CD4-positive, alpha-beta T cell (primary cell): ENCODE measurements at regions not wholly inside any gene's neighbourhood (a gene's known extent, or its start where the extent isn't known, plus 50 kb on each side); places are given as distances from the start of the nearest gene placed in this dataset.

ENCODE experiments used
- ATAC-seq: fragments of 200-7000 bp; cut with Tn5 transposase; one replicate; pipeline ENCODE4 v1.10.0; 2022; ENCODE audit warnings: mild to moderate bottlenecking; ENCODE audit not compliant: poor library complexity
- CTCF ChIA-PET: fragments of 350-600 bp; sonication (Branson Sonifier 250); formaldehyde crosslinking; loops from one replicate; lab custom pipeline; 2021; ENCODE audit warnings: antibody characterized with exemption, inconsistent platforms; lab: Charles Lee
- POLR2A ChIA-PET: fragments of 350-600 bp; sonication (Branson Sonifier 250); formaldehyde crosslinking; loops from one replicate; lab custom pipeline; 2021; ENCODE audit warnings: antibody characterized with exemption, inconsistent platforms; lab: Charles Lee
- DNase-seq, 14 experiments: peaks; one replicate each; pipeline ENCODE4 v3.0.0-alpha.2; 2013 to 2020; ENCODE audit warnings: mixed read lengths in 2 of 14
- H3K27ac ChIP-seq, 2 donors: one replicate each; pipeline versions ENCODE4 v1.5.1 to v1.7.0; 2013; ENCODE audit warnings: low read length in 2 of 2, low read depth in 1 of 2, mild to moderate bottlenecking in 1 of 2
- H3K27me3 ChIP-seq, 2 experiments: 1 replicate in 1 of 2; 2 replicates in 1 of 2; pipeline versions ENCODE4 v1.6.1 to v1.7.0; 2013; ENCODE audit warnings: low read length in 2 of 2, control low read depth in 1 of 2, mild to moderate bottlenecking in 1 of 2, moderate library complexity in 1 of 2; ENCODE audit not compliant: insufficient read depth in 2 of 2, control insufficient read depth in 1 of 2
- H3K36me3 ChIP-seq: one replicate; pipeline ENCODE4 v1.6.1; 2013; ENCODE audit warnings: low read length, control low read depth; ENCODE audit not compliant: insufficient read depth
- H3K4me1 ChIP-seq: one replicate; pipeline ENCODE4 v1.6.1; 2013; ENCODE audit warnings: low read length, control low read depth; ENCODE audit not compliant: insufficient read depth
- H3K4me3 ChIP-seq: one replicate; pipeline ENCODE4 v1.5.1; 2013; ENCODE audit warnings: mild to moderate bottlenecking, low read length, moderate library complexity
- H3K9me3 ChIP-seq, 2 experiments: 1 replicate in 1 of 2; 2 replicates in 1 of 2; pipeline versions ENCODE4 v1.6.1 to v1.7.0; 2013; ENCODE audit warnings: low read length in 2 of 2, mild to moderate bottlenecking in 2 of 2, control low read depth in 1 of 2, moderate library complexity in 1 of 2; ENCODE audit not compliant: control insufficient read depth in 1 of 2, insufficient read depth in 1 of 2
- H3K27ac Mint-ChIP-seq: one replicate; pipeline ENCODE4 v1.8.0; 2020; ENCODE audit warnings: mixed read lengths
- H3K27me3 Mint-ChIP-seq: one replicate; pipeline ENCODE4 v1.8.0; 2021; ENCODE audit warnings: mixed read lengths
- H3K36me3 Mint-ChIP-seq: one replicate; pipeline ENCODE4 v1.8.0; 2021; ENCODE audit warnings: low read depth, mixed read lengths
- H3K4me1 Mint-ChIP-seq: one replicate; pipeline ENCODE4 v1.8.0; 2021; ENCODE audit warnings: low read depth, mixed read lengths
- H3K4me3 Mint-ChIP-seq: one replicate; pipeline ENCODE4 v1.8.0; 2020; ENCODE audit warnings: mild to moderate bottlenecking, mixed read lengths
- H3K9me3 Mint-ChIP-seq: one replicate; pipeline ENCODE4 v1.8.0; 2020; ENCODE audit warnings: mixed read lengths
- CTCF ChIP-seq: fragments of 200-600 bp; IDR thresholded peaks from one replicate; pipeline ENCODE4 v1.8.0; 2022; ENCODE audit warnings: antibody characterized with exemption, mild to moderate bottlenecking
- intact Hi-C, 2 experiments: fragments of 100-400 bp; cut with DNase I in 1 of 2; cut with micrococcal nuclease in 1 of 2; formaldehyde crosslinking; loops; one replicate each; pipeline versions ENCODE4 v1.15.1 to v1.9.0; 2023 to 2025; cut with DNase I, micrococcal nuclease

GRCh38 chr1:217106231-217106901 is 383.1 kb upstream of the ESRRG start:
- Histone ChIP-seq H3K9me3 (no peaks in the 10 kb centered on the region), H3K4me1 (no peaks in the 10 kb centered on the region), H3K4me3 (no peak overlapping the region), H3K27me3 (no peaks in the 10 kb centered on the region), H3K27ac (no peak overlapping the region), H3K36me3 (no peaks in the 10 kb centered on the region)
- Mint-ChIP-seq H3K36me3 (no peaks in the 10 kb centered on the region), H3K4me3 (no peak overlapping the region), H3K27ac (no peak overlapping the region), H3K9me3 (no peaks in the 10 kb centered on the region), H3K27me3 (no peaks in the 10 kb centered on the region), H3K4me1 (no peaks in the 10 kb centered on the region)
- ATAC-seq (no peak), DNase-seq (no peak)
- POLR2A ChIA-PET, result no interaction called here
- CTCF ChIA-PET, result no interaction called here
- no peak for TF ChIP-seq CTCF
- intact Hi-C loops, result no loop called here

- Histone ChIP-seq H3K4me1 (no peaks in the 10 kb centered on the region), H3K9me3 (no peaks in the 10 kb centered on the region), H3K27me3 (no peaks in the 10 kb centered on the region), H3K27ac (no peak overlapping the region), H3K36me3 (no peaks in the 10 kb centered on the region), H3K4me3 (no peak overlapping the region)
- ATAC-seq (no peak), DNase-seq (no peak)
- no peak overlapping the region for H3K4me3 Mint-ChIP-seq
- intact Hi-C loops, result no loop called here
- ChIA-PET POLR2A (no interaction called here), CTCF (no interaction called here)
- H3K36me3 Mint-ChIP-seq, result no peaks in the 10 kb centered on the region
- no peak for TF ChIP-seq CTCF
- H3K4me1 Mint-ChIP-seq, result no peaks in the 10 kb centered on the region
- peaks cover 5% of the 10 kb centered on the region for H3K9me3 Mint-ChIP-seq
- H3K27me3 Mint-ChIP-seq, result no peaks in the 10 kb centered on the region
- H3K27ac Mint-ChIP-seq, result no peak overlapping the region
Observed at GRCh38 chr1:217105437-217105836, 382.2 kb upstream of the ESRRG start.

GRCh38 chr1:217097819-217098218 is 374.6 kb upstream of the ESRRG start:
- Histone ChIP-seq H3K4me3 (no peak overlapping the region), H3K4me1 (no peaks in the 10 kb centered on the region), H3K36me3 (no peaks in the 10 kb centered on the region), H3K9me3 (no peaks in the 10 kb centered on the region), H3K27ac (no peak overlapping the region), H3K27me3 (no peaks in the 10 kb centered on the region)
- no peak for ATAC-seq
- CTCF ChIA-PET, result no interaction called here
- Mint-ChIP-seq H3K36me3 (no peaks in the 10 kb centered on the region), H3K27me3 (peaks cover 4% of the 10 kb centered on the region), H3K4me3 (no peak overlapping the region), H3K4me1 (no peaks in the 10 kb centered on the region), H3K9me3 (peaks cover 5% of the 10 kb centered on the region), H3K27ac (no peak overlapping the region)
- TF ChIP-seq CTCF, result no peak
- intact Hi-C loops, result no loop called here
- no peak for DNase-seq
- POLR2A ChIA-PET, result no interaction called here
